CD4-positive, alpha-beta T cell (primary cell): ENCODE measurements at regions not wholly inside any gene's neighbourhood (a gene's known extent, or its start where the extent isn't known, plus 50 kb on each side); places are given as distances from the start of the nearest gene placed in this dataset.

Experiments used
- ATAC-seq: fragments of 200-7000 bp; cut with Tn5 transposase; one replicate; pipeline ENCODE4 v1.10.0; 2022; ENCODE audit warnings: mild to moderate bottlenecking; ENCODE audit not compliant: poor library complexity
- CTCF ChIA-PET: fragments of 350-600 bp; sonication (Branson Sonifier 250); formaldehyde crosslinking; loops from one replicate; lab custom pipeline; 2021; ENCODE audit warnings: antibody characterized with exemption, inconsistent platforms; lab: Charles Lee
- POLR2A ChIA-PET: fragments of 350-600 bp; sonication (Branson Sonifier 250); formaldehyde crosslinking; loops from one replicate; lab custom pipeline; 2021; ENCODE audit warnings: antibody characterized with exemption, inconsistent platforms; lab: Charles Lee
- DNase-seq, 14 experiments: peaks; one replicate each; pipeline ENCODE4 v3.0.0-alpha.2; 2013 to 2020; ENCODE audit warnings: mixed read lengths in 2 of 14
- H3K27ac ChIP-seq, 2 donors: one replicate each; pipeline versions ENCODE4 v1.5.1 to v1.7.0; 2013; ENCODE audit warnings: low read length in 2 of 2, low read depth in 1 of 2, mild to moderate bottlenecking in 1 of 2
- H3K27me3 ChIP-seq, 2 experiments: 1 replicate in 1 of 2; 2 replicates in 1 of 2; pipeline versions ENCODE4 v1.6.1 to v1.7.0; 2013; ENCODE audit warnings: low read length in 2 of 2, control low read depth in 1 of 2, mild to moderate bottlenecking in 1 of 2, moderate library complexity in 1 of 2; ENCODE audit not compliant: insufficient read depth in 2 of 2, control insufficient read depth in 1 of 2
- H3K36me3 ChIP-seq: one replicate; pipeline ENCODE4 v1.6.1; 2013; ENCODE audit warnings: low read length, control low read depth; ENCODE audit not compliant: insufficient read depth
- H3K4me1 ChIP-seq: one replicate; pipeline ENCODE4 v1.6.1; 2013; ENCODE audit warnings: low read length, control low read depth; ENCODE audit not compliant: insufficient read depth
- H3K4me3 ChIP-seq: one replicate; pipeline ENCODE4 v1.5.1; 2013; ENCODE audit warnings: mild to moderate bottlenecking, low read length, moderate library complexity
- H3K9me3 ChIP-seq, 2 experiments: 1 replicate in 1 of 2; 2 replicates in 1 of 2; pipeline versions ENCODE4 v1.6.1 to v1.7.0; 2013; ENCODE audit warnings: low read length in 2 of 2, mild to moderate bottlenecking in 2 of 2, control low read depth in 1 of 2, moderate library complexity in 1 of 2; ENCODE audit not compliant: control insufficient read depth in 1 of 2, insufficient read depth in 1 of 2
- H3K27ac Mint-ChIP-seq: one replicate; pipeline ENCODE4 v1.8.0; 2020; ENCODE audit warnings: mixed read lengths
- H3K27me3 Mint-ChIP-seq: one replicate; pipeline ENCODE4 v1.8.0; 2021; ENCODE audit warnings: mixed read lengths
- H3K36me3 Mint-ChIP-seq: one replicate; pipeline ENCODE4 v1.8.0; 2021; ENCODE audit warnings: low read depth, mixed read lengths
- H3K4me1 Mint-ChIP-seq: one replicate; pipeline ENCODE4 v1.8.0; 2021; ENCODE audit warnings: low read depth, mixed read lengths
- H3K4me3 Mint-ChIP-seq: one replicate; pipeline ENCODE4 v1.8.0; 2020; ENCODE audit warnings: mild to moderate bottlenecking, mixed read lengths
- H3K9me3 Mint-ChIP-seq: one replicate; pipeline ENCODE4 v1.8.0; 2020; ENCODE audit warnings: mixed read lengths
- CTCF ChIP-seq: fragments of 200-600 bp; IDR thresholded peaks from one replicate; pipeline ENCODE4 v1.8.0; 2022; ENCODE audit warnings: antibody characterized with exemption, mild to moderate bottlenecking
- intact Hi-C, 2 experiments: fragments of 100-400 bp; cut with DNase I in 1 of 2; cut with micrococcal nuclease in 1 of 2; formaldehyde crosslinking; loops; one replicate each; pipeline versions ENCODE4 v1.15.1 to v1.9.0; 2023 to 2025; cut with DNase I, micrococcal nuclease

- Histone ChIP-seq H3K4me1 (no peaks in the 10 kb centered on the region), H3K27ac (no peak overlapping the region), H3K36me3 (no peaks in the 10 kb centered on the region), H3K9me3 (peaks cover 0 to 8% of the 10 kb centered on the region in 2 experiments), H3K4me3 (no peak overlapping the region), H3K27me3 (no peaks in the 10 kb centered on the region)
- intact Hi-C loops = no loop called here
- peak in 1 of 14 experiments; percentile 5 for DNase-seq
- ChIA-PET CTCF (no interaction called here), POLR2A (no interaction called here)
- ATAC-seq = no peak
- Mint-ChIP-seq H3K27me3 (no peaks in the 10 kb centered on the region), H3K4me3 (no peak overlapping the region), H3K36me3 (no peaks in the 10 kb centered on the region), H3K27ac (no peak overlapping the region), H3K9me3 (peaks cover 5% of the 10 kb centered on the region), H3K4me1 (no peaks in the 10 kb centered on the region)
- TF ChIP-seq CTCF = no peak
Observed at GRCh38 chr6:120584111-120584760, 750.0 kb downstream of the TBC1D32 start.

GRCh38 chr6:120576061-120576460 lies 758.2 kb downstream of the TBC1D32 start:
- H3K36me3 ChIP-seq = no peaks in the 10 kb centered on the region
- Mint-ChIP-seq H3K27ac (no peak overlapping the region), H3K27me3 (no peaks in the 10 kb centered on the region), H3K4me3 (no peak overlapping the region), H3K4me1 (no peaks in the 10 kb centered on the region), H3K9me3 (no peaks in the 10 kb centered on the region), H3K36me3 (no peaks in the 10 kb centered on the region)
- H3K27ac ChIP-seq = no peak overlapping the region
- ATAC-seq (no peak), DNase-seq (no peak)
- POLR2A ChIA-PET = no interaction called here
- intact Hi-C loops = no loop called here
- no peak overlapping the region for H3K4me3 ChIP-seq
- no peak for TF ChIP-seq CTCF
- CTCF ChIA-PET = no interaction called here
- H3K27me3 ChIP-seq = no peaks in the 10 kb centered on the region
- H3K4me1 ChIP-seq = no peaks in the 10 kb centered on the region
- H3K9me3 ChIP-seq = no peaks in the 10 kb centered on the region

GRCh38 chr6:120569714-120570113 lies 764.6 kb downstream of the TBC1D32 start:
- no peak for TF ChIP-seq CTCF
- intact Hi-C loops = no loop called here
- Mint-ChIP-seq H3K36me3 (no peaks in the 10 kb centered on the region), H3K27ac (no peak overlapping the region), H3K4me3 (no peak overlapping the region), H3K9me3 (peaks cover 2% of the 10 kb centered on the region), H3K27me3 (no peaks in the 10 kb centered on the region), H3K4me1 (no peaks in the 10 kb centered on the region)
- H3K9me3 ChIP-seq = no peaks in the 10 kb centered on the region
- no peaks in the 10 kb centered on the region for H3K36me3 ChIP-seq
- H3K27ac ChIP-seq = no peak overlapping the region
- no peak for DNase-seq
- no peak for ATAC-seq
- no peaks in the 10 kb centered on the region for H3K4me1 ChIP-seq
- ChIA-PET CTCF (no interaction called here), POLR2A (no interaction called here)
- H3K27me3 ChIP-seq = no peaks in the 10 kb centered on the region
- no peak overlapping the region for H3K4me3 ChIP-seq
